ENCODE measurements at regions not wholly inside any gene's neighbourhood (a gene's known extent, or its start where the extent isn't known, plus 50 kb on each side); places are given as distances from the start of the nearest gene placed in this dataset.

DNA sequence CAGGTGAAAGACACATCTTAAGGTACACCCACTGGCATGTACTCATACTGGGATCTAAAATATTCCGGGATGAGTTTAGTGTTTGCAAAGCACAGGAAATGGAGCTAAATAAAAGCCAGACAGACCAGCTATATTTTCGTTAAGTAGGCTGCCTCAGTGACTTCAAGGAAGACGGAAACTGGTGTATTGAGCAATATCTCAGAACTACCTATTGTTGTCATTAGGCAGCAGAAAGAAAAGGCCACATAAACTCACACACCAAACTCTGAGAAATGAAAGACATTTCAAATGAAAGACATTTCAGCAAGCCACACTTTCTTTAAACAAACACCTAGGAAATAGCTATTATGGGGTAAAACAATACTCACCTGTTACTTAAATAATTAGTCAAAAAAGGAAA, 761.7 kb upstream of the SEMA6D start:
- Mint-ChIP-seq H3K9me3 (peaks cover 1% of the 10 kb centered on the region; the same call in 1 of the 2 replicates), H3K4me3 (no peak overlapping the region), H3K4me1 (no peaks in the 10 kb centered on the region), H3K36me3 (no peaks in the 10 kb centered on the region), H3K27ac (no peak overlapping the region), H3K27me3 (ENCODE audit: low read depth) (no peaks in the 10 kb centered on the region)
- DNase-seq (ENCODE audit: low spot score) = no peak
- ChIA-PET POLR2A (no interaction called here), CTCF (no interaction called here)
- ATAC-seq = no peak
- no peak for TF ChIP-seq SMAD4 (CRISPR knock-in tag; IDR thresholded peaks at IDR 0.05)
- no peak for TF ChIP-seq ZNF232 (CRISPR knock-in tag; IDR thresholded peaks at IDR 0.05)
- no peak for TF ChIP-seq ZNF121 (CRISPR knock-in tag; IDR thresholded peaks at IDR 0.05)
- no peak for TF ChIP-seq NFATC4 (CRISPR knock-in tag; IDR thresholded peaks at IDR 0.05)
- TF ChIP-seq NR2C2 (CRISPR knock-in tag; IDR thresholded peaks at IDR 0.05) = no peak
- TF ChIP-seq NFYB (CRISPR knock-in tag; conservative IDR thresholded peaks at IDR 0.05; ENCODE audit: low read depth) = no peak
- TF ChIP-seq HMGXB4 (CRISPR knock-in tag; IDR thresholded peaks at IDR 0.05) = no peak
- no peak for TF ChIP-seq AFF4 (CRISPR knock-in tag; IDR thresholded peaks at IDR 0.05; ENCODE audit: borderline replicate concordance)
- TF ChIP-seq FOXJ3 (CRISPR knock-in tag; IDR thresholded peaks at IDR 0.05; ENCODE audit: borderline replicate concordance) = no peak
- TF ChIP-seq CDX4 (CRISPR knock-in tag; IDR thresholded peaks at IDR 0.05; ENCODE audit: borderline replicate concordance) = no peak

- POLR2A ChIA-PET = no interaction called here
- CTCF ChIA-PET = no interaction called here
- DNase-seq (ENCODE audit: low spot score) = no peak
- H3K27ac Mint-ChIP-seq = no peak overlapping the region
- no peaks in the 10 kb centered on the region for H3K36me3 Mint-ChIP-seq
- no peak for TF ChIP-seq ATF2 (CRISPR knock-in tag; IDR thresholded peaks at IDR 0.05; ENCODE audit: borderline replicate concordance, low read depth)
- TF ChIP-seq, protein P1, sequence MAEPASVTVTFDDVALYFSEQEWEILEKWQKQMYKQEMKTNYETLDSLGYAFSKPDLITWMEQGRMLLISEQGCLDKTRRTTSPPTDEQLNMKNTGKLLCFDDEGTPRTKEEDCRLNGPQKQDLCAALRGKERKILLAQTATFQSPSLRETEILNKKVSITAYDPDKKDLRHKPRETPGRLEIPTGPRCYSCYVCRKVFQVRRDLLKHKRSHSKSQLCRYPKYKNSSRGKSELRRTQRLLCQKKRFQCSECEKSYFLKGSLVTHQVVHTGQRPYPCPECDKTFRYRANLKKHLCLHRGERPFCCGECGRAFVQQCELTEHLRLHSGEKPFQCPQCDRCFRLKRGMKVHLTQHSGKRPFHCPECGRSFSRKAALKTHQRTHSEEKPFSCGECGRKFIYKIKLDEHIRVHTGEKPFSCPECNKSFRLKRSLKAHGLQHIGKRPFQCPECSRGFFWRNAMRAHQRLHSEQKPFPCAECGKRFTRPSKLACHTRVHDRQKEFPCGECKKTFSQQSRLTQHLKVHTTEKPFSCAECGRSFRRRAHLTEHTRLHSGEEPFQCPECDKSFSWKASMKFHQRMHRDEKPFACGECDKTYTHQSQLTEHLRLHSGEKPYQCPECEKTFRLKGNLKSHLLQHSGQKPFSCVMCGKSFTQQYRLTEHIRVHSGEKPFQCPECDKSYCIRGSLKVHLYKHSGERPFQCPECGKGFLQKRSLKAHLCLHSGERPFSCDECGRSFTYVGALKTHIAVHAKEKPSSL (CRISPR knock-in tag; conservative IDR thresholded peaks at IDR 0.05) = no peak
- TF ChIP-seq CREM (CRISPR knock-in tag; IDR thresholded peaks at IDR 0.05) = no peak
- TF ChIP-seq CREB1 (CRISPR knock-in tag; IDR thresholded peaks at IDR 0.05) = no peak
- TF ChIP-seq NFATC4 (CRISPR knock-in tag; IDR thresholded peaks at IDR 0.05) = no peak
- TF ChIP-seq CDX4 (CRISPR knock-in tag; IDR thresholded peaks at IDR 0.05; ENCODE audit: borderline replicate concordance) = no peak
- no peak for TF ChIP-seq JUN (CRISPR knock-in tag; IDR thresholded peaks at IDR 0.05)
- TF ChIP-seq ELF4 (CRISPR knock-in tag; IDR thresholded peaks at IDR 0.05; ENCODE audit: low read depth) = no peak
- no peak for TF ChIP-seq HMGA2 (CRISPR knock-in tag; IDR thresholded peaks at IDR 0.05)
- no peak for TF ChIP-seq NFE2L1 (CRISPR knock-in tag; IDR thresholded peaks at IDR 0.05)
- TF ChIP-seq, protein P2, sequence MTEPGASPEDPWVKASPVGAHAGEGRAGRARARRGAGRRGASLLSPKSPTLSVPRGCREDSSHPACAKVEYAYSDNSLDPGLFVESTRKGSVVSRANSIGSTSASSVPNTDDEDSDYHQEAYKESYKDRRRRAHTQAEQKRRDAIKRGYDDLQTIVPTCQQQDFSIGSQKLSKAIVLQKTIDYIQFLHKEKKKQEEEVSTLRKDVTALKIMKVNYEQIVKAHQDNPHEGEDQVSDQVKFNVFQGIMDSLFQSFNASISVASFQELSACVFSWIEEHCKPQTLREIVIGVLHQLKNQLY (CRISPR knock-in tag; IDR thresholded peaks at IDR 0.05) = no peak
- TF ChIP-seq, protein P3, sequence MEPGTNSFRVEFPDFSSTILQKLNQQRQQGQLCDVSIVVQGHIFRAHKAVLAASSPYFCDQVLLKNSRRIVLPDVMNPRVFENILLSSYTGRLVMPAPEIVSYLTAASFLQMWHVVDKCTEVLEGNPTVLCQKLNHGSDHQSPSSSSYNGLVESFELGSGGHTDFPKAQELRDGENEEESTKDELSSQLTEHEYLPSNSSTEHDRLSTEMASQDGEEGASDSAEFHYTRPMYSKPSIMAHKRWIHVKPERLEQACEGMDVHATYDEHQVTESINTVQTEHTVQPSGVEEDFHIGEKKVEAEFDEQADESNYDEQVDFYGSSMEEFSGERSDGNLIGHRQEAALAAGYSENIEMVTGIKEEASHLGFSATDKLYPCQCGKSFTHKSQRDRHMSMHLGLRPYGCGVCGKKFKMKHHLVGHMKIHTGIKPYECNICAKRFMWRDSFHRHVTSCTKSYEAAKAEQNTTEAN (CRISPR knock-in tag; IDR thresholded peaks at IDR 0.05) = no peak
- no peak for TF ChIP-seq GRHL2 (CRISPR knock-in tag; IDR thresholded peaks at IDR 0.05; ENCODE audit: insufficient replicate concordance, severe bottlenecking)
- TF ChIP-seq ZNF671 (CRISPR knock-in tag; IDR thresholded peaks at IDR 0.05) = no peak
- no peaks in the 10 kb centered on the region for H3K4me1 Mint-ChIP-seq
- no peaks in the 10 kb centered on the region; the same call in 1 of the 2 replicates for H3K9me3 Mint-ChIP-seq
- H3K4me3 Mint-ChIP-seq = no peak overlapping the region
- no peaks in the 10 kb centered on the region for H3K27me3 Mint-ChIP-seq (ENCODE audit: low read depth)
- no peak for ATAC-seq
These were observed 760.8 kb upstream of the SEMA6D start for GRCh38 chr15:46956456-46956855.

Measured in WTC11 (cell line).